ENCODE measurements at regions not wholly inside any gene's neighbourhood (a gene's known extent, or its start where the extent isn't known, plus 50 kb on each side); places are given as distances from the start of the nearest gene placed in this dataset.

- intact Hi-C loops (cut with micrococcal nuclease; ENCODE audit: unreplicated experiment): no loop called here
- Histone ChIP-seq H3K4me1 (ENCODE audit: insufficient read depth, low read length, poor library complexity, severe bottlenecking) (peaks cover 6% of the 10 kb centered on the region), H3K27me3 (replicated peaks; ENCODE audit: insufficient read depth, low read depth, low read length, poor library complexity) (no peaks in the 10 kb centered on the region), H3K4me3 (ENCODE audit: low read depth, low read length, poor library complexity, severe bottlenecking) (no peak overlapping the region), H3K27ac (ENCODE audit: low read depth, low read length, poor library complexity, severe bottlenecking) (no peak overlapping the region), H3K36me3 (ENCODE audit: insufficient read depth, low read length, poor library complexity, severe bottlenecking) (no peaks in the 10 kb centered on the region), H3K9me3 (ENCODE audit: low read depth, low read length, poor library complexity, severe bottlenecking) (no peaks in the 10 kb centered on the region)
- CTCF ChIA-PET: interaction anchor here (0.5 kb wide), 1 partner anchor 473 kb away, joined by 3 read pairs; the partner anchor contains the start of genes ANKIB1 and KRIT1
- no peak for DNase-seq (ENCODE audit: low spot score)
- POLR2A ChIA-PET (ENCODE audit: low non-redundant PET): no interaction called here
- no TSS peak for BruUV-seq (replicated peaks)
- TF ChIP-seq CTCF (conservative IDR thresholded peaks at IDR 0.05; ENCODE audit: low read depth, low read length) (no peak), EZH2 (IDR thresholded peaks at IDR 0.05; ENCODE audit: borderline replicate concordance, low read depth, low read length, poor library complexity, severe bottlenecking) (no peak)
These were observed 108.3 kb downstream of the MTERF1 start for GRCh38 chr7:91771921-91772815.

GRCh38 chr7:91776171-91776570, 104.3 kb downstream of the MTERF1 start:
- DNase-seq (ENCODE audit: low spot score): no peak
- ChIA-PET CTCF (no interaction called here), POLR2A (ENCODE audit: low non-redundant PET) (no interaction called here)
- BruUV-seq (replicated peaks): no TSS peak
- Histone ChIP-seq H3K27ac (ENCODE audit: low read depth, low read length, poor library complexity, severe bottlenecking) (no peak overlapping the region), H3K36me3 (ENCODE audit: insufficient read depth, low read length, poor library complexity, severe bottlenecking) (no peaks in the 10 kb centered on the region), H3K4me1 (ENCODE audit: insufficient read depth, low read length, poor library complexity, severe bottlenecking) (peaks cover 27% of the 10 kb centered on the region), H3K4me3 (ENCODE audit: low read depth, low read length, poor library complexity, severe bottlenecking) (no peak overlapping the region), H3K9me3 (ENCODE audit: low read depth, low read length, poor library complexity, severe bottlenecking) (no peaks in the 10 kb centered on the region), H3K27me3 (replicated peaks; ENCODE audit: insufficient read depth, low read depth, low read length, poor library complexity) (no peaks in the 10 kb centered on the region)
- no peak for TF ChIP-seq CTCF (conservative IDR thresholded peaks at IDR 0.05; ENCODE audit: low read depth, low read length)
- TF ChIP-seq EZH2 (IDR thresholded peaks at IDR 0.05; ENCODE audit: borderline replicate concordance, low read depth, low read length, poor library complexity, severe bottlenecking): no peak
- intact Hi-C loops (cut with micrococcal nuclease; ENCODE audit: unreplicated experiment): no loop called here

GRCh38 chr7:91777522-91777921, 103.0 kb downstream of the MTERF1 start:
- intact Hi-C loops (cut with micrococcal nuclease; ENCODE audit: unreplicated experiment): no loop called here
- Histone ChIP-seq H3K27ac (ENCODE audit: low read depth, low read length, poor library complexity, severe bottlenecking) (no peak overlapping the region), H3K27me3 (replicated peaks; ENCODE audit: insufficient read depth, low read depth, low read length, poor library complexity) (no peaks in the 10 kb centered on the region), H3K36me3 (ENCODE audit: insufficient read depth, low read length, poor library complexity, severe bottlenecking) (no peaks in the 10 kb centered on the region), H3K4me3 (ENCODE audit: low read depth, low read length, poor library complexity, severe bottlenecking) (no peak overlapping the region), H3K4me1 (ENCODE audit: insufficient read depth, low read length, poor library complexity, severe bottlenecking) (peaks cover 27% of the 10 kb centered on the region), H3K9me3 (ENCODE audit: low read depth, low read length, poor library complexity, severe bottlenecking) (no peaks in the 10 kb centered on the region)
- POLR2A ChIA-PET (ENCODE audit: low non-redundant PET): no interaction called here
- no TSS peak for BruUV-seq (replicated peaks)
- TF ChIP-seq EZH2 (IDR thresholded peaks at IDR 0.05; ENCODE audit: borderline replicate concordance, low read depth, low read length, poor library complexity, severe bottlenecking) (no peak), CTCF (conservative IDR thresholded peaks at IDR 0.05; ENCODE audit: low read depth, low read length) (no peak)
- DNase-seq (ENCODE audit: low spot score): no peak
- CTCF ChIA-PET: no interaction called here

Data from A673 (cell line).